Thymus (tissue), 11 donors: ENCODE measurements at regions not wholly inside any gene's neighbourhood (a gene's known extent, or its start where the extent isn't known, plus 50 kb on each side); places are given as distances from the start of the nearest gene placed in this dataset.

ENCODE experiments used
- DNase-seq, 9 donors: peaks; one replicate each; pipeline ENCODE4 v3.0.0-alpha.2; 2013; ENCODE audit warnings: low spot score in 9 of 9, low read depth in 6 of 9, missing footprints in 1 of 9
- H3K27ac ChIP-seq, 2 donors: one replicate each; pipeline ENCODE4 v1.5.1; 2013; ENCODE audit warnings: control low read depth in 1 of 2, low read depth in 1 of 2, low read length in 1 of 2, mild to moderate bottlenecking in 1 of 2, moderate library complexity in 1 of 2
- H3K27me3 ChIP-seq, 2 donors: one replicate each; pipeline ENCODE4 v1.5.1; 2013; ENCODE audit warnings: low read length in 1 of 2; ENCODE audit not compliant: control insufficient read depth in 2 of 2, insufficient read depth in 1 of 2
- H3K36me3 ChIP-seq, 2 donors: one replicate each; pipeline ENCODE4 v1.5.1; 2013; ENCODE audit warnings: low read length in 1 of 2, mild to moderate bottlenecking in 1 of 2, moderate library complexity in 1 of 2; ENCODE audit not compliant: control insufficient read depth in 2 of 2, insufficient read depth in 2 of 2
- H3K4me1 ChIP-seq, 2 donors: one replicate each; pipeline ENCODE4 v1.5.1; 2013; ENCODE audit warnings: low read length in 2 of 2; ENCODE audit not compliant: control insufficient read depth in 2 of 2, insufficient read depth in 2 of 2
- H3K4me3 ChIP-seq, 2 donors: one replicate each; pipeline ENCODE4 v1.5.1; 2013; ENCODE audit warnings: low read length in 2 of 2, control low read depth in 1 of 2, mild to moderate bottlenecking in 1 of 2
- H3K9me3 ChIP-seq, 2 donors: one replicate each; pipeline ENCODE4 v1.5.1; 2013; ENCODE audit warnings: low read length in 1 of 2, mild to moderate bottlenecking in 1 of 2; ENCODE audit not compliant: control insufficient read depth in 2 of 2, insufficient read depth in 1 of 2
- WGBS: extraction: QIAGEN DNeasy Blood & Tissue Kit; methylation state at CpG from one replicate; pipeline ENCODE4 v1.1.7; 2013; 5-methylcytosine and 5-hydroxymethylcytosine counted together
- donor health status: healthy.

GRCh38 chr12:118853634-118854033, 127.7 kb upstream of the SRRM4 start:
- H3K9me3 ChIP-seq, result no peaks in the 10 kb centered on the region
- no peak for DNase-seq
- no peaks in the 10 kb centered on the region for H3K36me3 ChIP-seq
- H3K27me3 ChIP-seq, result no peaks in the 10 kb centered on the region
- 81% methylated on average over 4 of the region's 4 CpGs for WGBS
- no peak overlapping the region for H3K27ac ChIP-seq
- no peaks in the 10 kb centered on the region for H3K4me1 ChIP-seq
- H3K4me3 ChIP-seq, result no peak overlapping the region

- Histone ChIP-seq H3K27me3 (no peaks in the 10 kb centered on the region), H3K4me1 (no peaks in the 10 kb centered on the region), H3K4me3 (no peak overlapping the region), H3K9me3 (no peaks in the 10 kb centered on the region), H3K27ac (no peak overlapping the region), H3K36me3 (no peaks in the 10 kb centered on the region)
- 96% methylated on average over 2 of the region's 2 CpGs for WGBS
- no peak for DNase-seq
These were observed 125.5 kb upstream of the SRRM4 start for GRCh38 chr12:118855858-118856257.

GRCh38 chr12:118866346-118866745, 115.0 kb upstream of the SRRM4 start:
- 26% methylated on average over 3 of the region's 3 CpGs for WGBS
- no peaks in the 10 kb centered on the region for H3K9me3 ChIP-seq
- H3K36me3 ChIP-seq, result no peaks in the 10 kb centered on the region
- H3K4me3 ChIP-seq, result no peak overlapping the region
- no peak for DNase-seq
- no peak overlapping the region for H3K27ac ChIP-seq
- H3K27me3 ChIP-seq, result no peaks in the 10 kb centered on the region
- H3K4me1 ChIP-seq, result no peaks in the 10 kb centered on the region

- H3K4me1 ChIP-seq, result no peaks in the 10 kb centered on the region
- WGBS, result 88% methylated on average over 2 of the region's 2 CpGs
- H3K4me3 ChIP-seq, result no peak overlapping the region
- DNase-seq, result no peak
- no peaks in the 10 kb centered on the region for H3K36me3 ChIP-seq
- no peak overlapping the region for H3K27ac ChIP-seq
- H3K27me3 ChIP-seq, result no peaks in the 10 kb centered on the region
- H3K9me3 ChIP-seq, result no peaks in the 10 kb centered on the region
These were observed 110.8 kb upstream of the SRRM4 start for GRCh38 chr12:118870551-118870950.

GRCh38 chr12:118874698-118875548, 106.4 kb upstream of the SRRM4 start:
- H3K4me3 ChIP-seq, result no peak overlapping the region
- no peak for DNase-seq
- WGBS, result 24% methylated on average over 6 of the region's 6 CpGs

GRCh38 chr12:118880720-118881493, 100.4 kb upstream of the SRRM4 start:
- H3K4me3 ChIP-seq, result no peak overlapping the region
- 67% methylated on average over 5 of the region's 5 CpGs for WGBS
- H3K27ac ChIP-seq, result no peak overlapping the region
- H3K36me3 ChIP-seq, result no peaks in the 10 kb centered on the region
- H3K27me3 ChIP-seq, result no peaks in the 10 kb centered on the region
- no peak for DNase-seq
- H3K4me1 ChIP-seq, result no peaks in the 10 kb centered on the region
- H3K9me3 ChIP-seq, result no peaks in the 10 kb centered on the region

More at GRCh38 chr12:118874698-118875548, 106.4 kb upstream of the SRRM4 start:
- Histone ChIP-seq H3K27ac (no peak overlapping the region), H3K36me3 (no peaks in the 10 kb centered on the region), H3K4me1 (no peaks in the 10 kb centered on the region), H3K9me3 (no peaks in the 10 kb centered on the region), H3K27me3 (no peaks in the 10 kb centered on the region)

- H3K9me3 ChIP-seq, result no peaks in the 10 kb centered on the region
- H3K36me3 ChIP-seq, result no peaks in the 10 kb centered on the region
- H3K4me1 ChIP-seq, result no peaks in the 10 kb centered on the region
- no peak overlapping the region for H3K27ac ChIP-seq
- H3K4me3 ChIP-seq, result no peak overlapping the region
- WGBS, result 60% methylated on average over 1 of the region's 1 CpG
- no peak for DNase-seq
- no peaks in the 10 kb centered on the region for H3K27me3 ChIP-seq
These were observed 97.1 kb upstream of the SRRM4 start for GRCh38 chr12:118884226-118884625.

GRCh38 chr12:118900993-118901392, 80.3 kb upstream of the SRRM4 start:
- Histone ChIP-seq H3K4me1 (no peaks in the 10 kb centered on the region), H3K27ac (no peak overlapping the region), H3K27me3 (no peaks in the 10 kb centered on the region), H3K9me3 (no peaks in the 10 kb centered on the region), H3K36me3 (no peaks in the 10 kb centered on the region), H3K4me3 (no peak overlapping the region)
- no peak for DNase-seq
- 89% methylated on average over 1 of the region's 1 CpG for WGBS

GRCh38 chr12:118908811-118909210, 72.5 kb upstream of the SRRM4 start:
- DNase-seq, result no peak
- no peaks in the 10 kb centered on the region for H3K9me3 ChIP-seq
- no peaks in the 10 kb centered on the region for H3K27me3 ChIP-seq
- no peaks in the 10 kb centered on the region for H3K4me1 ChIP-seq
- no peaks in the 10 kb centered on the region for H3K36me3 ChIP-seq
- H3K4me3 ChIP-seq, result no peak overlapping the region
- WGBS, result 75% methylated on average over 8 of the region's 8 CpGs
- H3K27ac ChIP-seq, result no peak overlapping the region
